ENCODE measurements at regions not wholly inside any gene's neighbourhood (a gene's known extent, or its start where the extent isn't known, plus 50 kb on each side); places are given as distances from the start of the nearest gene placed in this dataset.
A peak's percentile ranks its signal among the peaks of the same experiment; 100 is the strongest.

DNA sequence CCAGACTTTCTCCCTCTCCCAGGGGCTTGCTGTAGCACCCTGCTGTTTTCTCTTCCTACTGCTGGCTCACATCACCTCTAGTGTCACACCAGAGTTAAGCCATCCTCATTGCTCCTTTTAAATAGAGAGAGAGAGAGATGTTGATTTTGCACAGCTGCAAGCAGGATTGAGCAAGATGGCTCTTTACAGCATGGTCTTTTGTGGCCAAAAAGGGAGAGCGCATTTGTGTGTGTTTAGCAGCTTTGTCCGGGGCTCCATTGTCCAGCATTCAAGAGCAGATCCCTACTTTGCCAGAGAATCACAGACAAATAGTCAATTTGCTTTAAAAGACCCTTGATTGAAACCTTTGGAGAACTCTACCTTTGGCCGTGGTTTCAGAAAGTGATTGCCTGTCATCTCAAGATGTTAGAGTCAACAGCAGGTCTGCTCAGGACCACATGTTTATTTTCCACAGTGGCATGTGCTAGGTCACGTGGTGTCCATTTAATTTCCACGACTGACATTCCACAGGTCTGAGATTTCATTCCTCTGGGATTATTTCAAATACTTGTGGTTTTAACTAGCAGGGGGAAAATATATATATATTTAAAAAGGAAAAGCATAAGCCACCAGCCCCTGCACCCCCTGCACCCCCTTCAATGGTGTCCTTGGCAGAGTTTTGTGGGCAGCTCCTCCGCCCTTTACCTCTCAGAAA is 359.9 kb upstream of the SLC14A2 start:
- WGBS (ENCODE audit: low lambda C conversion rate) = 3% methylated on average over 6 of the region's 6 CpGs
- H3K9me3 ChIP-seq (ENCODE audit: low read length) = no peaks in the 10 kb centered on the region
- no peak overlapping the region for H3K4me3 ChIP-seq (replicated peaks in 1 of 3; ENCODE audit: insufficient read depth in 1 of 3, low read depth in 2 of 3, low read length in 3 of 3)
- no peaks in the 10 kb centered on the region for H3K4me1 ChIP-seq (ENCODE audit: insufficient read depth, low read length)
- ChIA-PET CTCF (ENCODE audit: low intra/inter-chr PET ratio, low total read pairs) (no interaction called here), POLR2A (no interaction called here)
- H4K20me1 ChIP-seq (ENCODE audit: insufficient read depth, low read length) = no peaks in the 10 kb centered on the region
- no peak overlapping the region for H3K9ac ChIP-seq (ENCODE audit: insufficient read depth, low read depth, low read length)
- no peaks in the 10 kb centered on the region for H3K27me3 ChIP-seq (ENCODE audit: control insufficient read depth in 1 of 2, insufficient read depth in 2 of 2, low read length in 2 of 2)
- BruUV-seq (replicated peaks) = no TSS peak
- ATAC-seq (no peak), FAIRE-seq (no peak), DNase-seq (ENCODE audit: low spot score) (no peak)
- in situ Hi-C loops (cut with HindIII; ENCODE audit: extremely low pct_ligation_motif_present, low pct_unique_long_range_greater_than_20kb) (no loop called here), intact Hi-C loops (cut with micrococcal nuclease; ENCODE audit: unreplicated experiment) (no loop called here)
- H3K36me3 ChIP-seq (replicated peaks in 1 of 2; ENCODE audit: control insufficient read depth in 1 of 2, insufficient read depth in 2 of 2, low read length in 2 of 2) = no peaks in the 10 kb centered on the region
- no peak overlapping the region for H2AFZ ChIP-seq (ENCODE audit: low read length)
- no peak overlapping the region for H3K4me2 ChIP-seq (ENCODE audit: low read depth, low read length)
- H3K79me2 ChIP-seq (ENCODE audit: insufficient read depth, low read length) = no peaks in the 10 kb centered on the region
- TF ChIP-seq ARNT (IDR thresholded peaks at IDR 0.05) = no peak
- TF ChIP-seq RELA (CRISPR knock-in tag; IDR thresholded peaks at IDR 0.05) = no peak
- TF ChIP-seq HCFC1 (IDR thresholded peaks at IDR 0.05; ENCODE audit: low read depth, low read length) = no peak
- no peak for TF ChIP-seq RBM22 (optimal IDR thresholded peaks at IDR 0.05; ENCODE audit: low read length)
- TF ChIP-seq RAD51 (IDR thresholded peaks at IDR 0.05; ENCODE audit: borderline replicate concordance) = peak; percentile 31; the same call in 1 of the 2 replicates
- TF ChIP-seq, protein P1, sequence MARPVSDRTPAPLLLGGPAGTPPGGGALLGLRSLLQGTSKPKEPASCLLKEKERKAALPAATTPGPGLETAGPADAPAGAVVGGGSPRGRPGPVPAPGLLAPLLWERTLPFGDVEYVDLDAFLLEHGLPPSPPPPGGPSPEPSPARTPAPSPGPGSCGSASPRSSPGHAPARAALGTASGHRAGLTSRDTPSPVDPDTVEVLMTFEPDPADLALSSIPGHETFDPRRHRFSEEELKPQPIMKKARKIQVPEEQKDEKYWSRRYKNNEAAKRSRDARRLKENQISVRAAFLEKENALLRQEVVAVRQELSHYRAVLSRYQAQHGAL (CRISPR knock-in tag; IDR thresholded peaks at IDR 0.05; ENCODE audit: not compliant biosample characterization) = no peak
- TF ChIP-seq, protein P2, sequence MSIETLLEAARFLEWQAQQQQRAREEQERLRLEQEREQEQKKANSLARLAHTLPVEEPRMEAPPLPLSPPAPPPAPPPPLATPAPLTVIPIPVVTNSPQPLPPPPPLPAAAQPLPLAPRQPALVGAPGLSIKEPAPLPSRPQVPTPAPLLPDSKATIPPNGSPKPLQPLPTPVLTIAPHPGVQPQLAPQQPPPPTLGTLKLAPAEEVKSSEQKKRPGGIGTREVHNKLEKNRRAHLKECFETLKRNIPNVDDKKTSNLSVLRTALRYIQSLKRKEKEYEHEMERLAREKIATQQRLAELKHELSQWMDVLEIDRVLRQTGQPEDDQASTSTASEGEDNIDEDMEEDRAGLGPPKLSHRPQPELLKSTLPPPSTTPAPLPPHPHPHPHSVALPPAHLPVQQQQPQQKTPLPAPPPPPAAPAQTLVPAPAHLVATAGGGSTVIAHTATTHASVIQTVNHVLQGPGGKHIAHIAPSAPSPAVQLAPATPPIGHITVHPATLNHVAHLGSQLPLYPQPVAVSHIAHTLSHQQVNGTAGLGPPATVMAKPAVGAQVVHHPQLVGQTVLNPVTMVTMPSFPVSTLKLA (IDR thresholded peaks at IDR 0.05) = peak; percentile 61
- TF ChIP-seq, protein P3, sequence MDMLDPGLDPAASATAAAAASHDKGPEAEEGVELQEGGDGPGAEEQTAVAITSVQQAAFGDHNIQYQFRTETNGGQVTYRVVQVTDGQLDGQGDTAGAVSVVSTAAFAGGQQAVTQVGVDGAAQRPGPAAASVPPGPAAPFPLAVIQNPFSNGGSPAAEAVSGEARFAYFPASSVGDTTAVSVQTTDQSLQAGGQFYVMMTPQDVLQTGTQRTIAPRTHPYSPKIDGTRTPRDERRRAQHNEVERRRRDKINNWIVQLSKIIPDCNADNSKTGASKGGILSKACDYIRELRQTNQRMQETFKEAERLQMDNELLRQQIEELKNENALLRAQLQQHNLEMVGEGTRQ (IDR thresholded peaks at IDR 0.05; ENCODE audit: low read depth, low read length) = peak; percentile 45; the same call in 1 of the 2 replicates
- TF ChIP-seq, protein P3 (CRISPR knock-in tag; IDR thresholded peaks at IDR 0.05; ENCODE audit: borderline replicate concordance) = no peak
- TF ChIP-seq, protein P4, sequence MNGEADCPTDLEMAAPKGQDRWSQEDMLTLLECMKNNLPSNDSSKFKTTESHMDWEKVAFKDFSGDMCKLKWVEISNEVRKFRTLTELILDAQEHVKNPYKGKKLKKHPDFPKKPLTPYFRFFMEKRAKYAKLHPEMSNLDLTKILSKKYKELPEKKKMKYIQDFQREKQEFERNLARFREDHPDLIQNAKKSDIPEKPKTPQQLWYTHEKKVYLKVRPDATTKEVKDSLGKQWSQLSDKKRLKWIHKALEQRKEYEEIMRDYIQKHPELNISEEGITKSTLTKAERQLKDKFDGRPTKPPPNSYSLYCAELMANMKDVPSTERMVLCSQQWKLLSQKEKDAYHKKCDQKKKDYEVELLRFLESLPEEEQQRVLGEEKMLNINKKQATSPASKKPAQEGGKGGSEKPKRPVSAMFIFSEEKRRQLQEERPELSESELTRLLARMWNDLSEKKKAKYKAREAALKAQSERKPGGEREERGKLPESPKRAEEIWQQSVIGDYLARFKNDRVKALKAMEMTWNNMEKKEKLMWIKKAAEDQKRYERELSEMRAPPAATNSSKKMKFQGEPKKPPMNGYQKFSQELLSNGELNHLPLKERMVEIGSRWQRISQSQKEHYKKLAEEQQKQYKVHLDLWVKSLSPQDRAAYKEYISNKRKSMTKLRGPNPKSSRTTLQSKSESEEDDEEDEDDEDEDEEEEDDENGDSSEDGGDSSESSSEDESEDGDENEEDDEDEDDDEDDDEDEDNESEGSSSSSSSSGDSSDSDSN (CRISPR knock-in tag; IDR thresholded peaks at IDR 0.05) = no peak
- TF ChIP-seq SP1 (IDR thresholded peaks at IDR 0.05) = no peak
- no peak for TF ChIP-seq SP1 (CRISPR knock-in tag; IDR thresholded peaks at IDR 0.05)
- TF ChIP-seq AGO2 (optimal IDR thresholded peaks at IDR 0.05; ENCODE audit: low read depth, low read length) = no peak
- H3K27ac ChIP-seq (ENCODE audit: extremely low read length, insufficient read depth, low read length) = no peak overlapping the region
